ENCODE measurements at regions not wholly inside any gene's neighbourhood (a gene's known extent, or its start where the extent isn't known, plus 50 kb on each side); places are given as distances from the start of the nearest gene placed in this dataset.

- intact Hi-C loops (cut with micrococcal nuclease; ENCODE audit: unreplicated experiment) (no loop called here), in situ Hi-C loops (cut with MboI) (no loop called here)
- peak; percentile 48; the same call in 1 of the 2 replicates for TF ChIP-seq RAD21 (IDR thresholded peaks at IDR 0.05; ENCODE audit: insufficient read depth, low read depth, low read length)
- no peak for TF ChIP-seq ZNF687 (IDR thresholded peaks at IDR 0.05)
- TF ChIP-seq RBBP5 (conservative IDR thresholded peaks at IDR 0.05): no peak
- TF ChIP-seq BCL3 (IDR thresholded peaks at IDR 0.05; ENCODE audit: borderline replicate concordance, insufficient read depth, low read depth, low read length, poor library complexity, severe bottlenecking): no peak
- no peak for TF ChIP-seq CHD4 (IDR thresholded peaks at IDR 0.05)
- no peak for TF ChIP-seq PAX8 (IDR thresholded peaks at IDR 0.05)
- no peak for TF ChIP-seq SP1 (IDR thresholded peaks at IDR 0.05; ENCODE audit: low read depth, low read length)
- no peak for TF ChIP-seq MYB (IDR thresholded peaks at IDR 0.05; ENCODE audit: borderline replicate concordance, low read depth, low read length)
- BruUV-seq (replicated peaks): no TSS peak
- Histone ChIP-seq H3K4me2 (ENCODE audit: control insufficient read depth, insufficient read depth) (no peak overlapping the region), H3K36me3 (ENCODE audit: control insufficient read depth in 2 of 2, insufficient read depth in 2 of 2, low read length in 1 of 2) (no peaks in the 10 kb centered on the region), H3K4me1 (ENCODE audit: control insufficient read depth, insufficient read depth, low read length) (peaks cover 34% of the 10 kb centered on the region), H3K27ac (ENCODE audit: control insufficient read depth, insufficient read depth) (no peak overlapping the region), H3K79me2 (ENCODE audit: control insufficient read depth, insufficient read depth, low read length) (no peaks in the 10 kb centered on the region), H3K9ac (ENCODE audit: control insufficient read depth, insufficient read depth, low read length) (no peak overlapping the region), H3K27me3 (replicated peaks in 1 of 2; ENCODE audit: control insufficient read depth in 2 of 2, insufficient read depth in 2 of 2, low read length in 1 of 2) (no peaks in the 10 kb centered on the region), H3K4me3 (no peak overlapping the region), H2AFZ (ENCODE audit: control insufficient read depth, low read depth, low read length) (no peak overlapping the region), H4K20me1 (ENCODE audit: control insufficient read depth, insufficient read depth) (no peaks in the 10 kb centered on the region), H3K9me3 (replicated peaks; ENCODE audit: control insufficient read depth, insufficient read depth, low read length) (no peaks in the 10 kb centered on the region; the same call in 2 of the 3 replicates)
- CTCF ChIA-PET: interaction anchor here (0.8 to 21.3 kb wide), 7 partner anchors 10 to 310 kb away, joined by 3 to 597 read pairs (median 102); no protein-coding TSS in a partner anchor
- ATAC-seq (no peak), DNase-seq (ENCODE audit: low read depth, low spot score) (no peak), FAIRE-seq (no peak)
- SMC1A ChIA-PET (ENCODE audit: uncharacterized antibody, unreplicated experiment): interaction anchor here (0.8 to 27.0 kb wide), 11 partner anchors 9 to 276 kb away, joined by 3 to 636 read pairs (median 58); no protein-coding TSS in a partner anchor
- POLR2A ChIA-PET: interaction anchor here (0.9 to 5.4 kb wide), 6 partner anchors 62 to 246 kb away, joined by 3 to 27 read pairs (median 3); no protein-coding TSS in a partner anchor
- RAD21 ChIA-PET (ENCODE audit: unreplicated experiment): interaction anchor here (2.0 to 11.9 kb wide), 5 partner anchors 10 to 245 kb away, joined by 7 to 424 read pairs (median 133); no protein-coding TSS in a partner anchor
- WGBS (ENCODE audit: insufficient coverage, insufficient replicate concordance, low lambda C conversion rate, missing lambda C conversion rate): 98% methylated on average over 9 of the region's 9 CpGs
Measured at GRCh38 chr9:109905472-109905871, 125.5 kb downstream of the PALM2AKAP2 start.
